GM13976 (cell line): ENCODE measurements at regions not wholly inside any gene's neighbourhood (a gene's known extent, or its start where the extent isn't known, plus 50 kb on each side); places are given as distances from the start of the nearest gene placed in this dataset.

Experiments
- DNase-seq: peaks from one replicate; pipeline ENCODE4 v3.0.0; 2012; ENCODE audit warnings: low spot score
- CTCF ChIP-seq: IDR thresholded peaks from 2 replicates; pipeline ENCODE4 v1.5.1; 2012; ENCODE audit warnings: borderline replicate concordance, mild to moderate bottlenecking; ENCODE audit not compliant: insufficient read depth; ENCODE audit errors: extremely low read depth, missing control alignments, control extremely low read depth
- in situ Hi-C: fragments of 300-500 bp; cut with MboI; formaldehyde crosslinking; loops from one replicate; pipeline ENCODE4 v1.12.0; 2022; ENCODE audit warnings: low sequenced_read_pairs, mixed read lengths, inconsistent platforms; ENCODE audit not compliant: unreplicated experiment

- no peak for DNase-seq
- in situ Hi-C loops, result no loop called here
- TF ChIP-seq CTCF, result no peak
Measured at GRCh38 chr17:15103785-15104184, 161.3 kb downstream of the PMP22 start.

- no peak for DNase-seq
- in situ Hi-C loops, result no loop called here
- no peak for TF ChIP-seq CTCF
Measured at GRCh38 chr17:15101175-15101574, 164.0 kb downstream of the PMP22 start.

GRCh38 chr17:15096511-15096910, 168.6 kb downstream of the PMP22 start:
- no peak for DNase-seq
- no peak for TF ChIP-seq CTCF
- in situ Hi-C loops, result loop anchor here (10.0 kb wide), 1 partner anchor 58 kb away; no protein-coding TSS in a partner anchor

- no peak for TF ChIP-seq CTCF
- DNase-seq, result no peak
- in situ Hi-C loops, result loop anchor here (10.0 kb wide), 1 partner anchor 59 kb away; no protein-coding TSS in a partner anchor
Measured at GRCh38 chr17:15095935-15096334, 169.2 kb downstream of the PMP22 start.

- no peak for TF ChIP-seq CTCF
- in situ Hi-C loops, result loop anchor here (10.0 kb wide), 1 partner anchor 62 kb away; no protein-coding TSS in a partner anchor
- no peak for DNase-seq
Measured at GRCh38 chr17:15092762-15093161, 172.4 kb downstream of the PMP22 start.

GRCh38 chr17:15092261-15092660, 172.9 kb downstream of the PMP22 start:
- DNase-seq, result no peak
- TF ChIP-seq CTCF, result no peak
- in situ Hi-C loops, result loop anchor here (10.0 kb wide), 1 partner anchor 63 kb away; no protein-coding TSS in a partner anchor
